ENCODE measurements at regions not wholly inside any gene's neighbourhood (a gene's known extent, or its start where the extent isn't known, plus 50 kb on each side); places are given as distances from the start of the nearest gene placed in this dataset.

DNA sequence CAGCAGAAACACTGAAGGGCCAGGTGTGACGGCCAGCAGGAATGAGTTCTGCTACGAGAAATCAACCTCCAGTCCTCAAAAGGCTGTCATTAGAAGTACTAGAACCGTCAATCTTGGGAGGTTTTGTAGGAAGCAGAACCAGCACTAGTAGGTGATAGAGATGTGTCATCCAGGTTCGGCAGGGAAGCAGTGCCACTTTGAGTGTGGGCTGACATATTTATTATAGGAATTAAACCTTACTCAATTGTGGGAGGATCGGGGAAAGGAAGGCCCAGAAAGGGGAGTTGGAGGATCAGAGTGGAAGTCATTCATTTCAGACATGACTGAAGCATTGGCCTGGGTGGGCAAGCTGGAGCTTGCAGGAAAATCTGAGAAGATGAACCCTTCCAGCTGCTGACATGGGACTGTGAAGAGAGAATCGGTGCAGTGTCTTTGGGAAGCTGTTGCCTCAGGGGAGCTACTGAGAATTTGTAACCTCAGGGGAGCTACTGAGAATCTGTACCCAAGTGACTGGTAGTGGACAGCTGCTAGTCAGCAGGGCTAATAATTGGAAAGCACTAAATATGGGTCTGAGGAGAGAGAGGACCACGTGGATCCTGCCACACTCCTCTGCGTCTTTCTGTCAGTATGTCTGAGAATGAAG is 177.4 kb downstream of the SPRY1 start:
- no peak for DNase-seq (ENCODE audit: low spot score)

DNA sequence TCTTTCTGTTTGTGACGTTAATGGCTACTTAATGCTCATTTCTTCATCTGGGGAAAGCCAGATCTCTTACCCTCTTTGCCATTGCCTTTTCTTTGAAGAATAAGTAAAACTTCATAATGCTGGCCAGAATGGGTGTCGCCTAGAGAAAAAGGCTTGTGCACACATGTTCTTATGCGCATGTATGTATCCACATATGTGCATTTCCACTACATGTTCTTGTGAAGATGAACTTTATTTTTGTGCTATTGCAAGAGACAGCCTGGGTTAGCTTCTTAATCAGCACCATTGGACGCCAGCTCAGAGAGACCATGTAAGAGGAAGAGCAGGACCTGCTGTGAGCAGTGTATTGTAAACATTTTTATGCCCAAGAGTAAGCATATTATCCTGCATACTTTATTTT is 178.7 kb downstream of the SPRY1 start:
- DNase-seq (ENCODE audit: low spot score), result no peak

DNA sequence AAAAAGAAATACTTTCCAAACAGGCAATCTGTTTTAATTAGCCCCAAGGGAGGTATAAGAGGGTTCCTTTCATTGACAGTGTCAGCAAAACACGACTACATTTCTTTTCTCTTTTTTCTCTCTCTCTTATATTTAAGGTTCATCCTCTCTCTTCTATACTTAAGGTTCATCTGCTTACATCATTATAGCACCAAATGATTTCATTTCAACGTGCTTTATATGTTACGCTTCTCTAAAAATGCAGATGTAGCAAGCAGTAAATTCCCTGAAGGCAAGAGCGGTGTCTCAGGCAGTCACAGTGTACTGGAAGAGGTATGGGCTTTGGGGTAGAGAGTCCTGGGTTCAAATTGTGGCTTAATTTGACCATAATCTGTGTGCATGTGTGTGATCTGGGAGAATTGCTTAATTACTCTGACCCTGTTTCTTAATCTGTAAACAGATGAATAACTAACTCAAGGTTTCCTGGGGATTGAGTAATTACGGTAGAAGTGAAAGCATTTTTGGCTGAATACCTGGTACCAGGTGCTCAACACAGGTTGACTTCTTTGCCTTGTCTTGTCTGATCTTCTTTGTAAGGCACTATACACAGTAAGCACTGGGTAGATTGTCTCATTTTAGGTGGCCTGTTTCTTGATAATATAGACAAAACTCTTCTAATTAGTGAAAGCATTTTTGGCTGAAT is 180.8 kb downstream of the SPRY1 start:
- DNase-seq (ENCODE audit: low spot score), result no peak

DNA sequence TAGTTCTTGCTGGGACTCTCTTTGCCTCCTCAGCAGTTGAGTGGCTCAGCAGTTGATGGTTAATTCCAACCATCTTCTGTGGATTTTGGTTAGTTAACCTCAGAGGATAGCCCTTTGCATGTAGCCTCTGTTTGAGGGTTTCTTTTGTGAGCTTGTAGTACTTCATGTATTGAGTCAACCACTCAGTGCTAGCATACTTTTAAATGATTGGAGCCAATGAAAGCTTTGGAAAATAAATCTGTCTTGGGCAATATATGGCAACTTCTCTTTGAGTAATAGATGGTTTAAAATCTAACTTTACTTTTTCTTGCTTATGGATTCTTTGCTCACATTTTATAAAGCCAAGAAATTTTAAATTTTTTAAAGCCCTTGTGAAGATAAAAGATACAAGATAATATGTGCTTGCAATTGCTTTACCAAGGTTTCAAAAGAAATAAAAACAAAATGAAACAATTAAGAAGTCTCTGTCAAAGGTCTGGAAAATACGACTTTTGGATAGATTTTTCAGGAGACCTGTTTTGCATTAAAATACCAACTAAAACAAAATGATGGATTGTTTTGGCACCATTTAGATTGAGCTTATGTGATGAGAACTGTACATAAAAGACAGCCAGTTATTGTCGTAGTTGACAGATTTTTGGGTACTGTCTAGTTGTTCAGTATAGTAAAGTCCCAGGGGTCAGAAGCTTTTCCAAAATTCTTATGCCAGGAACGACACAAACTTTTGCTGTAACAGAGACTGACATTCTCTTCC is 181.9 kb downstream of the SPRY1 start:
- DNase-seq (ENCODE audit: low spot score), result no peak

DNA sequence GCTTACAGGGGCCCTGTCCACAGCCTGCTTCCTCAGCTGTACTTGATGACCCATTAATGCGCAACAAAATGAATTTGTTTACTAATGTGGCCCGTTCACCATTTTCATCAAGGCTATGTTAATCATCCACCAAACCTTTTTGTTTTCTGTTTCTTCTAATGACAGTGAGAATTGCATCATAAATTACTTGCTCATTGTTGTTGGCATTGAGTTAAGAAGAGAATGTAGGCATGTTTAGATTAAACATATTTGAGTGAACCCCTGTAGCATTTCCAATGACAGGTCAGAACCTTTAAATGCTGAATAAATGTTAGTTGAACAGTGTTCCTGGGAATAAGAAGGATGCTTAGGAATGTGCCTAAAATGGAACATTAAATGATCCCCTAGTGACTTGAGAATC is 183.4 kb downstream of the SPRY1 start:
- DNase-seq (ENCODE audit: low spot score), result no peak

DNA sequence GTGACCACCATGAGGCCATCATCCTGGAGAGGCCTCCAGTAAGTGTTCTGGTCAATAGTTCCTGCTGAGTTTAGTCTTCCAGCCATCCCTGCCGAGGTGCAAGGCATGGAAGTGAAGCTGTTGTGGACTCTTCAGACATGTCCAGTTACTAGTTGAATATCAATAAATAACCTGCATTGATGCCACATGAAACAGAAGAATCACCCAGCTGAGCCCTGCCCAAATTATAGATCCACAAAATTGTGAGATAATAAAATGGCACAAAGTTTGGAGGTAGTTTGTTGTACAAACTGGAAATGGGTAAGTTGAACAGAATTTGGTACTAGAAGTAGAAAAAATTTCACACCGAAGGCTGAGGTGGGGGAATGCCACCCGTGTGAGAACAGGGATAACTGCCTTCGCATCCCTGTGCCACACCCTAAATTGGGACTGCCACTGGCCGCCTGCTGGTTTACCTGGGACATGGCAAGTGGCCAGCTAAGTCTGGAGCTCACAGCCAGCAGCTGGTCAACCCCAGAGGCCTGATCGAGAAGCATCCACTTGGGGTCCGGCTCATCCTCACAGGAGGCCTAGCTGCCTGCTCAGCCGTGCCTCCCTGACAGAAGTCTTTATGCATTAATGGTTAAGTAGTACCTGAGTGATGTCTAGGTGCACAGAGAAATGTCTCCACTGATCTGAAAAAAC is 184.5 kb downstream of the SPRY1 start:
- DNase-seq (ENCODE audit: low spot score), result no peak

DNA sequence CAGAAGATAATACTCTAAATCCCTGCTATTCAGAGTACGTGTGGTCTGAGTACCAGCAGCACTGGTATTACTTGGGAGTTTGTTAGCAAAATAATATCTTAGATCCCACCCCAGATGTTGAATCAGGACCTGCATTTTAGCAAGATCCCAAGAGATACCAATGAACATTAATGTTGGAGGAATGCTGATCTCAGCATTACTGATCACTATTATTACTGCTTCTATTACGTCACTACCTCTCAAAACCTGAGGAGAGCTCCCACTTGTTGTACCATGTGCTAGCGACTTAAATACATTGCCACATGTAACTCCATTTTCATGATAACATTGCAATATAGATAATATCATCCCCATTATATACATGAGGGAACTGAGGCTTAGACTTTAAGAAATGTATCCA is 185.2 kb downstream of the SPRY1 start:
- DNase-seq (ENCODE audit: low spot score), result no peak

DNA sequence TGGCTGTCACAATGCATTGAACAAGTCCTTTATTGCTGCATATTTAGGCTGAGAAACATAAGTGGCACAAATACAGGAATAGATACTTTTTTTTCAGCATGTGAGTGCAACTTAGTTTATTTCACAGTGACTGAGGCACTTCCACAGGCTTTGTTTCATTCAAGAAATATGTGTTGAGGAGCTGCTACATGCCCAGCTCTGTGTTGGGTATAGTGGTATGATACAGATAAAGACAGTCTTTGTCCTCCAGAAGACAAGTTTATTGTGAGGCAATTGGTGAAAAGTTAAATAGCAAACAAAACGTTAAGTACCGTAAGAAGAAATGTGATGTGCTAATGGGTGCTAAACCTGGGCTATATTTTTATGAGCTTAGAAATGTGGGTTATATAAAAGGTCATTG is 186.4 kb downstream of the SPRY1 start:
- DNase-seq (ENCODE audit: low spot score), result no peak

DNA sequence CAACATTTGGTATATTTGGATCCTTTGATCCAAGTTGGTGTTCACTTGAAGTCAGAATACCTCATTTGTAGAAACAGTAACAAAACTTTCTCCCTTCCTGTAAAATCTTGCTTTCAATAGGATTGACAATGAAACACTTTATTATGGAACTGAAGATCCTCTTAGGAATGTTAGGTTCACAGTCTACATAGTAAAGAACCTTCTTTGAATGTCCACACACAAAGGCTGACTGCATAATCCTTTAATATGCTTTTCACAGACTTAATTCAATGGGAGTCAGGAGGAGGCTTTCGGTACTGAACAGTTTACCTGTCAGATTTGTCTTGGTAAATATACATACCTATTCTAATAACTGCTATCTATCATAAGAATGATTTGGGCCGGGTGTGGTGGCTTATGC is 188.5 kb downstream of the SPRY1 start:
- DNase-seq (ENCODE audit: low spot score), result no peak

DNA sequence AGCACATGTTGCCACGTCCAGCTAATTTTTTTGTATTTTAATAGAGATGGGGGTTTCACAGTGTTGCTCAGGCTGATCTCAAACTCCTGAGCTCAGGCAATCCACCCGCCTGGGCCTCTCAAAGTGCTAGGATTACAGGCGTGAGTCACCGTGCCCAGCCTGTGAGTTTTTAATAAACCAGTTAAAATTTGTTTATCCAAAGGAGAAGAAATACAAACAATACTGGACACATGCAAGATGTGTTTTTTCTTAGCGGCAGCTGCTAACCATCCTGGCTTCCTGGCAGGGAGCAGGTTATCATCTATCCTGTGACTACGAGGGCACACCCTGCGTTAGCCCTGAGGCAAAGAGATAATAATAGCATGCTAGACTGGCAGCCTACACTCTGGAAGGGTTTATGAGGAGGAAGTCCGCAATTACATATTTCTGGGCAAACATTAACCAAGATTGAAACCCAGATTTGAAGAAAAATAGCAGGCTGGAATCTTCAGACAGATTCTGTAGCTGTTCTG is 191.4 kb downstream of the SPRY1 start:
- DNase-seq (ENCODE audit: low spot score), result peak; percentile 91

DNA sequence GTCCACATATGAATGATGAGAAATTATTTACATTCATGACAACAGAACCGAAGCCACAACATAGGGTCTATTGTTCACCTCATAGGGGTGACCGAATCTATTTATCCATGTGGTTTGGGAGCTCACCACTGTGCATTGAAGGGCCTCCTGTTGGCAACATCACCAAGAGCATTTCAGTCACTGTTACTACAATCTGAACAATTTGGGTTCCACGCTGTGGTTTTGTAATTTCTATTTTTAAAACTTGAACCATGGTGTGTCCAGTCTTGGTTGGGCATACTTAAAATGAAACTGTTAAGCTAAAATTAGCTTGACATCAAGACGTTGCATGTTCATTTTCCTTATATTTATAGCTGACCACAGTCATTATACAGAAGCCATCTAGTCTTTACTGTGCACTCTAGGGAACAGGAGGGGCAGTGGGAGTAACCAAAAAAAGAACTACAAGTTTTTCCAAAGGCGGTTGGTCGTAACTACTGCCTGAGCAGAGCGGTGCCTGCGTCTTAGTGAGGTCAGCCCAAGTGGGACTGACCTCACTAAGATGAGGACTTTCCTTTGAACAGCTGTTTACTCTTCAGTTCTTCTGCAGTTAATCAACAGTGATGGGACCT is 192.1 kb downstream of the SPRY1 start:
- peak; percentile 96 for DNase-seq (ENCODE audit: low spot score)

DNA sequence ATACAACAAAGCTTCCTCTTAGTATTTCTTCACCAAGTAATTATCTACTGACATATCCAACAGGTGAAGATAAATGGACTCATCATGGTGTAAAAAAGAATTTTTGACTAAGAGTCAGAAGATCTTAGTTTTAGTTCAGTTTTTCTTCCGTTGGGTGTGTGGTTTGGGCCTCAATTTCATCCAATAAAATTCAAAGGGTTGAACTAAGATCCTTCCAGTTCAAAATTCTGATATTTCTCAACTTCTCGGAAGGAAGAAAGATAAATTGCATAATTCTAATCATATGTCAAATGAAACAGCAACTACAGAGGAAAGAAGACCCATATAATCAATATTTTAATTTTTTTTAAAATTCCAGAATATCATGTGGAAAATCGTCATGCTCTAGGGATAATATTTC is 192.7 kb downstream of the SPRY1 start:
- no peak for DNase-seq (ENCODE audit: low spot score)

DNA sequence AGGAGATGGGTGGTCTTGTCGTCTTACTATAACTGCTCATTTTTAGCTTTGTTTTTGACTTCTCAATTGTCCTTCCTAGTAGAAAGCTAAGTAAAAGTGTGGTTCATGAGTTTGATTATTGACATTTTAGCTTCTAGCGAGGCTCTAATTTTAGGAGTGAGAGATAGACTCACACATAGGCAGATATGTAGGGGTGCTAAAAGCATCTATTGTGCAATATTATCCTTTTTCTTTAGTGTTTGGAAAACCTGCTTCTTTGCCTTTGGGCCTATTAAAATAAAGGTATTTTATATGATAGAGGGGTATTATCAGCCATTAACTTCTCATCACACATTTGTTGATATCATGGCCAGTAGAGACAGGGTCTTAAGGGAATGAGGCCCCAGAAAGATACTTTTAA is 195.3 kb downstream of the SPRY1 start:
- DNase-seq (ENCODE audit: low spot score), result no peak

DNA sequence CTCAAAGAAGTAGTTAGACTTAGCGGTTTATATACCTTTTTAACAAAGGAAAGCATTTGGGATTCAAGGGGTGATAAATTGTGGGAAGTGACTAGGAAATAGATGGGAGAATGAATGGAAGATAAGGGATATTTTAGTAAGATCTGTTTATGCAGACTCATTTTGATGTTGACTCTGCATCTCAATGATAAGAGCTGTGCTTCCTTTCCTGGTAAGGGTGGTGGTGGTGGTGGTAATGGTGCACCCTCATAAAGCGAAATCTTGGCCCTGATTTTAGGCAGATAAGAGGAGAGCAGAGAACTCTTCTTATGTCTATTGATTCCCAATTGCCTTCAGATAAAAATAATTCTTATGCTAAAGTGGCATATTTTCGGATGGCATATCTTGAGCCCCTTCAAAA is 197.1 kb downstream of the SPRY1 start:
- no peak for DNase-seq (ENCODE audit: low spot score)

DNA sequence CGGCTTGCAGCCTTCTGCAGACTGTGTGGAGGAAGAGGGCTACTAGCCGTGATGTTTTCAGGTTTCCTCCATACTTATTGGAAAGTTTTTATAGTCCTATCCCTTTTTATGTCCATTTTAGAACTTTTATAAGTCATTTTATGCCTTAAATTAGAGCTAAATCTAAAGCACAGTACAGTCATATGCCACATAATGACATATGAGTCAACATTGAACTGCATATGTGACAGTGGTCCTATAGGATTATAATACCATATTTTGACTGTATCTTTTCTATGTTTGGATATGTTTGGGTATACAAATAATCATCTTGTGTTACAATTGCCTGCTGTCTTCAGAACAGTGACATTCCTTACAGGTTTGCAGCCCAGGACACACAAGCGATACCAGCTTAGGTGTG is 200.2 kb downstream of the SPRY1 start:
- no peak for DNase-seq (ENCODE audit: low spot score)

DNA sequence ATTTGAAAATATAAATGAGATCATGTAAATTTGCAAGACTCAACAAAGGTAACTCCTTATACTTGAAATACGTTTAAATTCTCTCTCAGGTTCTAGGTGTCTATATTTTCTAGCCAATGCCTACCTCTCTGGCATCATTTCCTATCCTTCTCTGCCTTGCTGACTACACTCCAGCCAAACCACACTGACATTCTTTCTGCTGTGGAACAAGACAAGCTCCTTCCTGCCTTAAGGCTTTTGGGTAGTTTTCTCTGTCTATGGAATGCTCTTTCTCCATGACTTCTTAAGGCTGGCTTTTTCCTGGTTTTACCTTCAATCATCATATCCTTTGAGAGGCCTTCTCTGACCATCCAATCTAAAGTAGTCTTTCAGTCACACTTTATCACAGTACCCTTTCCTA is 201.0 kb downstream of the SPRY1 start:
- no peak for DNase-seq (ENCODE audit: low spot score)

DNA sequence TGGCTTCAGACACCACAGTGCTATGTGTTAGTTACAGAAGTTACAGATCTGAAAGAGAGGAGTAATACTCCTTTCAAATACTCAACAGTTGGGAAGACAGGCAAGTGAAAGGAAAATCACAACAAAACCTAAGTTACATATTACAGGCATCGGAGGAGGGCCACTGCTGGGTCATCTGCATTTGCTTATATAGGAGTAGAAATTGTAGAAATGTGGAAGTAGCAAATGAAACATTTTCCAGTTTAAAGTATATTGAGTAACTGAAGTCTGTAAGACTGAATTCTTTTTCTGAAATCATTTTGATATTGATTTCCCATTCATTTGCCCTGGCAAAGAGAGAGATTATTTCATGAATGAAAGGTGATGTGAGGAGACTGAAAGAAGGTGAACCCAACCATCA is 201.7 kb downstream of the SPRY1 start:
- DNase-seq (ENCODE audit: low spot score), result no peak

DNA sequence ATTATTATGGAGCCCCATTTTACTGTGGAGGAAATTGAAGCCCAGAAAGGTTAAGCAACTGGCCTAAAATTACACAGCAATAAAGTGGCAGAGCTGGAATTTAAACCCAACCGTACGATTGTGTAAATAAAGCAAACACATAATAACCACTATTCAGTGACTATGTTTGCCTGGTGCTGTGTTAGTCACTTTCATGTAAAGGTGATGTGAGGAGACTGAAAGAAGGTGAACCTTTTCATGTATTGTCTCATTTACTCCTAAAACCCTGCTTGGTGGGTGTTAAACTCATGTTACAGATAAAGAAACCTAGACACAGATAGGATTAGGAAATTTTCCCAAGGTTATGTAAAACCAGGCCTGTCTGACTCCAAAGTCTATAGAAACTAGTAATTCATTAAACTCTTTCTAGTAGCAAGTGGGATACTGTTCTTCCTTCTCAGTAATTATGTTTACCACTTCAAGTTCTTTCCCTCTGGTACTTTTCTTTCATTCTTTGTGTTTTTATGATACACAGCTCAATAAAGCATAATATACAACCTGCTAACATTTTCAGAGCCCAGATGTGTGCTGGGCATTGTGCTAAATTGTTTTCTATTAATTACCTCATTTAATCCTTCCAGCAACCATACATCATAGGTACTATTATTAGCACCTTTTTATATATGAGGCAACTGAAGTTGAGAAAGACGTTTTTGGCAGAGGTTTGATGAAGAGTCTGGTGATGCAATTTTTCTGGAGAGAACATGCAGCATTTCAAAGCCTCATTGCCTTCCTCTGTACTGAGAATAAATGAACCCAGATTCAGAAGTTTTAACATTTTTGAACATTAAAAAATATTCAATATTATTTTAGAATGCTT is 202.7 kb downstream of the SPRY1 start:
- DNase-seq (ENCODE audit: low spot score), result no peak

DNA sequence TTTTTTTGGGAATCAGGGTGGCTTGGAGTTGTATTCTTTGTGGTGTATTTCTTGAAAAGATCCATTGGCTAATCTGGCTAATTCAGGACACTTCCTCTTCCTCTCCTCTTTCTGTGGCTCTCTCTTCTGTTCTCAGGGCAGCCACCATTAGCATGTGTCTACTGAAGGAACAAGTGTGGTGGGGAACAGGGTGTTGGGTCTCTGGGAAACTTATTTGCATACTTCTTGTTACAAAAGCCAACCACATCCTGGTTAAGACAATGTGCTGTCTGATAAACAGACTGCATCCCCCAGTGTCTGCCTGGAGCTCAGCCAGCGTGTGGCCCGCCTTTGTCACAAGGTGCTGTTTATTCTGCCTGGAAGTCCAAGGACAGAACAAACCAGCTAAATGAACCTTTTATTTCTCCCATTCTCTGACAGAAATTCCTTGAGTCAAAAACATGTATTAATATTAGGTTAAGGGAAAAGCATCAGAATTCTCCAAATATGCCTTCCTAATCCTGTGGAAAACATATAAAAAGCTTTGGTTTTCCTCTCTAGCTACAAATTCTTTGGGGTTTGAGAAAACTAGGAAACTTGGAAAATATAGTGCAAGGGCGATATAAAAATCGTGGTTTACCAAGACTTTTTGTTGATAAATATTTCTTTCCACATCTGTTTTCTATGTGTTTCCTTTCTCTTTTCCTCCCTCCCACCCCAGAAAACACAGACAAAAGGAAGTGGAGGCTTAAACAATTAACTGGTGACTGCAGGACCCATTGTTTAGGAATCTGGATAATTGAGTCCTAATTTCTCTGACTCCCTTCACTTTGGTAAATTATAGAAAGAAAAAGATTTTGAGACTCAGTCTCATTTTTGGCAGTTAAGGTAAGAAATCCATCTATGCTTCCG is 203.6 kb downstream of the SPRY1 start:
- peak; percentile 76 for DNase-seq (ENCODE audit: low spot score)
